ENCODE measurements at regions not wholly inside any gene's neighbourhood (a gene's known extent, or its start where the extent isn't known, plus 50 kb on each side); places are given as distances from the start of the nearest gene placed in this dataset.

- no peak for TF ChIP-seq CTCF (conservative IDR thresholded peaks at IDR 0.05)
- TF ChIP-seq EZH2 (IDR thresholded peaks at IDR 0.05; ENCODE audit: low read depth): no peak
Observed at GRCh38 chr14:71702786-71703185, 229.4 kb upstream of the RGS6 start.

Data from PC-9 (cell line).